ENCODE measurements at regions not wholly inside any gene's neighbourhood (a gene's known extent, or its start where the extent isn't known, plus 50 kb on each side); places are given as distances from the start of the nearest gene placed in this dataset.

DNA sequence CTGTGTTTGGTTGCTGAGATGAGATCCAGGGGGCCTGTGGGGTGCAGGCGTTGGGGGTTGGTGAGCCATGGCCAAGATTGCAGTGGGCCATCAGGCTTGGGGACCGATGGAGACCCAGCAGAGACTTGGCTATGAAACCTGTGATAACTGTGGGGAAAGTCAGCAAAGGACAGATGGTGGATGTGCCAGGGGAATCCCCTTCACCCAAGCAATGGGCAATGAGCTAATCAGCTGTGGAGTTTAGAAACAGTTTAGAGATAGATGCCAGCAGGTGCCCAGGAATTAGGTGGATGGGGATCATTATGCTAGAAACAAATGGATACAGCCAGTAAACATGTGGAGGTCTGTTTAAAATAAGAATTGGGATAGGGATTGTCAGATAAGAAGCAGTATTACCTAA lies 151.4 kb upstream of the FERD3L start:
- ChIA-PET POLR2A (ENCODE audit: partially characterized antibody) (no interaction called here), CTCF (ENCODE audit: partially characterized antibody) (no interaction called here)
- Histone ChIP-seq H3K27ac (ENCODE audit: low read depth, low read length) (no peak overlapping the region), H3K9ac (replicated peaks in 1 of 4; ENCODE audit: extremely low read depth in 1 of 4, low read depth in 3 of 4, low read length in 3 of 4) (no peak overlapping the region), H3K23ac (ENCODE audit: insufficient read length) (no peak overlapping the region), H2BK15ac (ENCODE audit: low read length) (no peak overlapping the region), H3K4me2 (ENCODE audit: insufficient read depth in 1 of 2, low read depth in 2 of 2, low read length in 2 of 2) (no peak overlapping the region), H2BK12ac (ENCODE audit: low read depth, low read length) (no peak overlapping the region), H3K56ac (replicated peaks; ENCODE audit: insufficient read length, low read depth, low read length) (no peak overlapping the region), H3K79me1 (ENCODE audit: low read depth, low read length) (no peaks in the 10 kb centered on the region), H2AFZ (ENCODE audit: low read length) (no peak overlapping the region), H4K91ac (replicated peaks; ENCODE audit: insufficient read length, low read length) (no peak overlapping the region), H2BK20ac (ENCODE audit: low read length) (no peak overlapping the region), H3K4ac (replicated peaks; ENCODE audit: insufficient read length, low read depth, low read length) (no peak overlapping the region), H4K20me1 (replicated peaks in 1 of 2; ENCODE audit: control insufficient read depth in 1 of 2, insufficient read depth in 2 of 2, low read length in 2 of 2) (peaks cover 0 to 1% of the 10 kb centered on the region in 2 experiments), H3K18ac (ENCODE audit: extremely low read depth, low read length) (no peak overlapping the region), H3K79me2 (ENCODE audit: control insufficient read depth in 1 of 2, insufficient read depth in 2 of 2, low read length in 2 of 2) (no peaks in the 10 kb centered on the region), H3K27me3 (replicated peaks in 1 of 4; ENCODE audit: control insufficient read depth in 3 of 4, extremely low read depth in 1 of 4, insufficient read depth in 3 of 4, low read length in 3 of 4) (no peaks in the 10 kb centered on the region; a peak in 1 of 7 replicates), H3K9me3 (ENCODE audit: insufficient read depth in 2 of 2, low read depth in 1 of 2, low read length in 1 of 2) (no peaks in the 10 kb centered on the region), H2BK120ac (replicated peaks; ENCODE audit: low read depth, low read length) (no peak overlapping the region), H4K5ac (ENCODE audit: insufficient read length, low read depth, low read length) (no peak overlapping the region), H3K14ac (ENCODE audit: insufficient read length) (no peak overlapping the region), H3K23me2 (ENCODE audit: low read depth, low read length) (no peaks in the 10 kb centered on the region), H2BK5ac (ENCODE audit: low read depth, low read length) (no peak overlapping the region), H3K4me3 (ENCODE audit: extremely low read depth in 1 of 4, insufficient read depth in 2 of 4, low read depth in 3 of 4, low read length in 4 of 4) (no peak overlapping the region), H2AK5ac (ENCODE audit: low read depth, low read length) (no peak overlapping the region), H4K8ac (ENCODE audit: extremely low read depth, insufficient read depth, low read length) (no peak overlapping the region), H3K4me1 (replicated peaks in 1 of 4; ENCODE audit: control insufficient read depth in 3 of 4, insufficient read depth in 4 of 4, low read length in 3 of 4) (no peaks in the 10 kb centered on the region), H3K36me3 (ENCODE audit: control insufficient read depth in 2 of 4, insufficient read depth in 4 of 4, low read length in 3 of 4) (no peaks in the 10 kb centered on the region)
- WGBS, 2 experiments (ENCODE audit: extremely low coverage in 1 of 2, insufficient coverage in 1 of 2, insufficient read length in 1 of 2, insufficient replicate concordance in 2 of 2, low coverage in 1 of 2, low lambda C conversion rate in 2 of 2, missing lambda C conversion rate in 1 of 2), result 91% methylated on average over 2 of the region's 2 CpGs; no CpG with 5 or more reads in 1 of the 2 experiments
- FAIRE-seq (no peak), DNase-seq (ENCODE audit: low read depth in 1 of 2, low spot score in 2 of 2) (no peak)
- no peak for TF ChIP-seq SIN3A (conservative IDR thresholded peaks at IDR 0.05 in 1 of 2, IDR thresholded peaks at IDR 0.05 in 1 of 2; ENCODE audit: low read depth in 1 of 2, low read length in 2 of 2)

Data from H1 (cell line).